SK-N-SH treated with all-trans-retinoic acid at 6 μM for 48 hours (cell line): ENCODE measurements at regions not wholly inside any gene's neighbourhood (a gene's known extent, or its start where the extent isn't known, plus 50 kb on each side); places are given as distances from the start of the nearest gene placed in this dataset.

Experiments used
- ARNTL ChIP-seq: fragments of 450-650 bp; formaldehyde crosslinking; IDR thresholded peaks from 2 replicates; pipeline ENCODE4 v1.5.0; 2020; ENCODE audit warnings: low read depth, mild to moderate bottlenecking, moderate library complexity, borderline replicate concordance
- BACH2 ChIP-seq: fragments of 250-450 bp; sonication (Bioruptor Pico); IDR thresholded peaks from 2 replicates; pipeline ENCODE4 v1.9.0; 2021; ENCODE audit warnings: mild to moderate bottlenecking, borderline replicate concordance
- CREB5 ChIP-seq: fragments of 250-450 bp; sonication (Bioruptor Pico); IDR thresholded peaks from 2 replicates; pipeline ENCODE4 v1.5.1; 2020; ENCODE audit warnings: low read depth, mild to moderate bottlenecking, moderate library complexity
- CSDC2 ChIP-seq: fragments of 250-450 bp; sonication (Bioruptor Pico); IDR thresholded peaks from 2 replicates; pipeline ENCODE4 v1.5.0; 2020; ENCODE audit warnings: mild to moderate bottlenecking, moderate library complexity
- RARB ChIP-seq: fragments of 250-450 bp; sonication (Bioruptor Pico); IDR thresholded peaks from 2 replicates; pipeline ENCODE4 v1.8.0; 2021; ENCODE audit warnings: mild to moderate bottlenecking, moderate library complexity
- TCF4 ChIP-seq: fragments of 250-450 bp; sonication (Bioruptor Pico); IDR thresholded peaks from 2 replicates; pipeline ENCODE4 v1.8.0; 2021; ENCODE audit warnings: mild to moderate bottlenecking, moderate library complexity, borderline replicate concordance
- TOX ChIP-seq: fragments of 250-450 bp; sonication (Bioruptor Pico); IDR thresholded peaks from 2 replicates; pipeline ENCODE4 v1.8.0; 2021; ENCODE audit warnings: mild to moderate bottlenecking, moderate library complexity, borderline replicate concordance
- ZFP30 ChIP-seq: fragments of 450-650 bp; formaldehyde crosslinking; IDR thresholded peaks from 2 replicates; pipeline ENCODE4 v1.5.0; 2022; ENCODE audit warnings: mild to moderate bottlenecking, moderate library complexity

- TF ChIP-seq TCF4 (CRISPR knock-in tag), result no peak
- no peak for TF ChIP-seq ARNTL (CRISPR knock-in tag)
- no peak for TF ChIP-seq ZFP30
- no peak for TF ChIP-seq TOX
- no peak for TF ChIP-seq CREB5
- TF ChIP-seq CSDC2 (CRISPR knock-in tag), result no peak
- no peak for TF ChIP-seq BACH2
- no peak for TF ChIP-seq RARB
Observed at GRCh38 chr2:43127208-43127940, 99.0 kb downstream of the ZFP36L2 start.
